ENCODE measurements at regions not wholly inside any gene's neighbourhood (a gene's known extent, or its start where the extent isn't known, plus 50 kb on each side); places are given as distances from the start of the nearest gene placed in this dataset.

GRCh38 chr6:101326411-101326810 lies 67.1 kb upstream of the GRIK2 start (continued):
- TF ChIP-seq ZNF462 (CRISPR knock-in tag; IDR thresholded peaks at IDR 0.05) (no peak), NANOG (IDR thresholded peaks at IDR 0.05; ENCODE audit: borderline replicate concordance) (no peak), EZH2phosphoT487 (IDR thresholded peaks at IDR 0.05; ENCODE audit: unreplicated experiment) (no peak), CREB1 (CRISPR knock-in tag; IDR thresholded peaks at IDR 0.05; ENCODE audit: low read depth) (no peak), ZNF114 (CRISPR knock-in tag; IDR thresholded peaks at IDR 0.05) (no peak), ETS1 (IDR thresholded peaks at IDR 0.05) (no peak), STAT1 (IDR thresholded peaks at IDR 0.05; ENCODE audit: unreplicated experiment) (no peak)

GRCh38 chr6:101341926-101342325 lies 51.6 kb upstream of the GRIK2 start:
- Mint-ChIP-seq H3K4me1 (peaks cover 2% of the 10 kb centered on the region; the same call in 2 of the 3 replicates), H3K27me3 (ENCODE audit: insufficient read depth, low read depth, poor library complexity) (no peaks in the 10 kb centered on the region), H3K4me3 (no peak overlapping the region), H3K9me3 (no peaks in the 10 kb centered on the region; the same call in 2 of the 3 replicates), H3K36me3 (ENCODE audit: low read depth) (no peaks in the 10 kb centered on the region), H3K27ac (no peak overlapping the region)
- no peaks in the 10 kb centered on the region for H3K27me3 ChIP-seq (ENCODE audit: insufficient read depth)
- no peak for DNase-seq (ENCODE audit: low spot score)
- no peaks in the 10 kb centered on the region for H4K20me1 ChIP-seq (replicated peaks; ENCODE audit: insufficient read depth)
- no peaks in the 10 kb centered on the region for H3K4me1 ChIP-seq (ENCODE audit: insufficient read depth)
- H3K79me2 ChIP-seq (replicated peaks; ENCODE audit: insufficient read depth), result no peaks in the 10 kb centered on the region
- no peak for ATAC-seq
- H3K4me3 ChIP-seq, result no peak overlapping the region
- no peak overlapping the region for H3K27ac ChIP-seq (ENCODE audit: low read depth)
- H3K4me2 ChIP-seq, result no peak overlapping the region
- H3K36me3 ChIP-seq (ENCODE audit: insufficient read depth), result no peaks in the 10 kb centered on the region
- H2AFZ ChIP-seq, result peak overlapping the region; percentile 84; the same call in 1 of the 2 replicates
- TF ChIP-seq JUNB (IDR thresholded peaks at IDR 0.05; ENCODE audit: unreplicated experiment) (no peak), EZH2phosphoT487 (IDR thresholded peaks at IDR 0.05; ENCODE audit: unreplicated experiment) (no peak), ZNF114 (CRISPR knock-in tag; IDR thresholded peaks at IDR 0.05) (no peak)
- no peaks in the 10 kb centered on the region for H3F3A ChIP-seq (replicated peaks; ENCODE audit: low read depth)
- 0 out of 2 replicates have a peak, but pooled peaks cover 7% of the 10 kb centered on the region for H3K9me2 ChIP-seq (ENCODE audit: insufficient read depth)
